Neural crest cell (in vitro differentiated cells): ENCODE measurements at regions not wholly inside any gene's neighbourhood (a gene's known extent, or its start where the extent isn't known, plus 50 kb on each side); places are given as distances from the start of the nearest gene placed in this dataset.

ENCODE experiments used
- DNase-seq: peaks from one replicate; pipeline ENCODE4 v3.0.0; 2021; ENCODE audit warnings: low read depth, mixed read lengths, low spot score
- H3K27ac Mint-ChIP-seq: one replicate; pipeline ENCODE4 v1.8.0; 2021; ENCODE audit warnings: mild to moderate bottlenecking, mixed read lengths; ENCODE audit not compliant: unreplicated experiment
- H3K27me3 Mint-ChIP-seq: 2 replicates; pipeline ENCODE4 v1.8.0; 2021; ENCODE audit warnings: low read depth, mild to moderate bottlenecking, mixed read lengths
- H3K36me3 Mint-ChIP-seq: 2 replicates; pipeline ENCODE4 v1.8.0; 2021; ENCODE audit warnings: low read depth, mild to moderate bottlenecking, mixed read lengths
- H3K4me1 Mint-ChIP-seq: 2 replicates; pipeline ENCODE4 v1.8.0; 2021; ENCODE audit warnings: mixed read lengths
- H3K4me3 Mint-ChIP-seq: one replicate; pipeline ENCODE4 v1.8.0; 2021; ENCODE audit warnings: mild to moderate bottlenecking, mixed read lengths
- H3K9me3 Mint-ChIP-seq: 2 replicates; pipeline ENCODE4 v1.8.0; 2021; ENCODE audit warnings: mixed read lengths
- CTCF ChIP-seq: fragments of 200-600 bp; sonication (generic); conservative IDR thresholded peaks from 2 replicates; pipeline ENCODE4 v1.5.0; 2021; ENCODE audit warnings: antibody characterized with exemption, mild to moderate bottlenecking

GRCh38 chr15:95162967-95163531, 931.7 kb downstream of the MCTP2 start:
- no peak overlapping the region for H3K4me3 Mint-ChIP-seq
- no peak for TF ChIP-seq CTCF
- no peaks in the 10 kb centered on the region for H3K27me3 Mint-ChIP-seq
- H3K27ac Mint-ChIP-seq: peak overlapping the region; percentile 1
- H3K9me3 Mint-ChIP-seq: peaks cover 8% of the 10 kb centered on the region
- peaks cover 32% of the 10 kb centered on the region for H3K4me1 Mint-ChIP-seq
- no peaks in the 10 kb centered on the region for H3K36me3 Mint-ChIP-seq
- DNase-seq: no peak

- H3K27me3 Mint-ChIP-seq: no peaks in the 10 kb centered on the region
- H3K4me1 Mint-ChIP-seq: peaks cover 37% of the 10 kb centered on the region
- peaks cover 10% of the 10 kb centered on the region for H3K9me3 Mint-ChIP-seq
- no peak overlapping the region for H3K4me3 Mint-ChIP-seq
- DNase-seq: no peak
- no peak overlapping the region for H3K27ac Mint-ChIP-seq
- TF ChIP-seq CTCF: no peak
- no peaks in the 10 kb centered on the region for H3K36me3 Mint-ChIP-seq
Measured at GRCh38 chr15:95168152-95168551, 936.8 kb downstream of the MCTP2 start.

GRCh38 chr15:95168951-95169431, 937.6 kb downstream of the MCTP2 start:
- Mint-ChIP-seq H3K4me1 (peaks cover 30% of the 10 kb centered on the region), H3K4me3 (no peak overlapping the region), H3K9me3 (peaks cover 6% of the 10 kb centered on the region), H3K27ac (no peak overlapping the region), H3K27me3 (no peaks in the 10 kb centered on the region), H3K36me3 (no peaks in the 10 kb centered on the region)
- no peak for DNase-seq
- no peak for TF ChIP-seq CTCF

GRCh38 chr15:95169541-95170459, 938.4 kb downstream of the MCTP2 start:
- Mint-ChIP-seq H3K27ac (peak overlapping the region; percentile 14), H3K27me3 (no peaks in the 10 kb centered on the region), H3K4me1 (peaks cover 35% of the 10 kb centered on the region), H3K9me3 (peaks cover 6% of the 10 kb centered on the region), H3K4me3 (peak overlapping the region; percentile 43), H3K36me3 (no peaks in the 10 kb centered on the region)
- DNase-seq: no peak
- TF ChIP-seq CTCF: no peak

- H3K4me3 Mint-ChIP-seq: peak overlapping the region; percentile 43
- peak overlapping the region; percentile 14 for H3K27ac Mint-ChIP-seq
- TF ChIP-seq CTCF: no peak
- DNase-seq: no peak
- H3K4me1 Mint-ChIP-seq: peaks cover 35% of the 10 kb centered on the region
- H3K9me3 Mint-ChIP-seq: peaks cover 6% of the 10 kb centered on the region
- H3K27me3 Mint-ChIP-seq: no peaks in the 10 kb centered on the region
- H3K36me3 Mint-ChIP-seq: no peaks in the 10 kb centered on the region
Measured at GRCh38 chr15:95170561-95171380, 939.4 kb downstream of the MCTP2 start.
